CD4-positive, CD25-positive, alpha-beta regulatory T cell (primary cell): ENCODE measurements at regions not wholly inside any gene's neighbourhood (a gene's known extent, or its start where the extent isn't known, plus 50 kb on each side); places are given as distances from the start of the nearest gene placed in this dataset.
"Not testable (repeated sequence)": the region's sequence is repeated elsewhere in the genome, so short reads cannot be mapped to it uniquely, and the experiment has no call there.

Experiments used
- ATAC-seq, 2 donors: fragments of 150-1000 bp; cut with Tn5 transposase; one replicate each; pipeline ENCODE4 v1.10.0; 2021; ENCODE audit warnings: low read depth in 2 of 2, moderate number of reproducible peaks in 2 of 2, moderate library complexity in 1 of 2
- DNase-seq, 3 donors: peaks; one replicate each; pipeline versions ENCODE4 v3.0.0 to v3.0.0-alpha.2; 2012 to 2022; ENCODE audit warnings: mixed read lengths in 1 of 3
- H3K27ac ChIP-seq: one replicate; pipeline ENCODE4 v1.7.0; 2013; ENCODE audit warnings: mild to moderate bottlenecking, low read length; ENCODE audit not compliant: insufficient read depth, poor library complexity, severe bottlenecking
- H3K27me3 ChIP-seq: one replicate; pipeline ENCODE4 v1.7.0; 2013; ENCODE audit warnings: low read length; ENCODE audit not compliant: control insufficient read depth, insufficient read depth
- H3K36me3 ChIP-seq: one replicate; pipeline ENCODE4 v1.7.0; 2013; ENCODE audit warnings: mild to moderate bottlenecking, low read length, moderate library complexity; ENCODE audit not compliant: control insufficient read depth, insufficient read depth
- H3K4me1 ChIP-seq: 2 replicates; pipeline ENCODE4 v1.7.0; 2013; ENCODE audit warnings: mild to moderate bottlenecking, low read length; ENCODE audit not compliant: insufficient read depth, control insufficient read depth, poor library complexity, severe bottlenecking
- H3K4me3 ChIP-seq: one replicate; pipeline ENCODE4 v1.7.0; 2013; ENCODE audit warnings: low read depth, mild to moderate bottlenecking, low read length, moderate library complexity
- H3K9me3 ChIP-seq, 2 experiments: 1 replicate in 1 of 2; 2 replicates in 1 of 2; pipeline ENCODE4 v1.7.0; 2013; ENCODE audit warnings: low read length in 2 of 2, mild to moderate bottlenecking in 1 of 2, moderate library complexity in 1 of 2; ENCODE audit not compliant: control insufficient read depth in 2 of 2
- H3K27ac Mint-ChIP-seq, 3 donors: one replicate each; pipeline ENCODE4 v1.8.0; 2020 to 2022; ENCODE audit warnings: mild to moderate bottlenecking in 3 of 3, mixed read lengths in 3 of 3, moderate library complexity in 2 of 3
- H3K27me3 Mint-ChIP-seq: one replicate; pipeline ENCODE4 v1.8.0; 2022; ENCODE audit warnings: mild to moderate bottlenecking, mixed read lengths
- H3K36me3 Mint-ChIP-seq: one replicate; pipeline ENCODE4 v1.8.0; 2020; ENCODE audit warnings: mixed read lengths
- H3K4me1 Mint-ChIP-seq, 4 donors: one replicate each; pipeline ENCODE4 v1.8.0; 2020 to 2022; ENCODE audit warnings: mixed read lengths in 4 of 4, mild to moderate bottlenecking in 1 of 4
- H3K4me3 Mint-ChIP-seq, 4 donors: one replicate each; pipeline ENCODE4 v1.8.0; 2020 to 2022; ENCODE audit warnings: mild to moderate bottlenecking in 4 of 4, mixed read lengths in 4 of 4, moderate library complexity in 3 of 4
- H3K9me3 Mint-ChIP-seq, 7 donors: one replicate each; pipeline ENCODE4 v1.8.0; 2020 to 2022; ENCODE audit warnings: mixed read lengths in 7 of 7, mild to moderate bottlenecking in 3 of 7, moderate library complexity in 2 of 7

- H3K36me3 Mint-ChIP-seq = no peaks in the 10 kb centered on the region
- no peak overlapping the region for H3K4me3 Mint-ChIP-seq
- no peaks in the 10 kb centered on the region for H3K27me3 Mint-ChIP-seq
- peaks cover 0 to 10% (median 0%) of the 10 kb centered on the region in 7 donors for H3K9me3 Mint-ChIP-seq
- Histone ChIP-seq H3K27me3 (no peaks in the 10 kb centered on the region), H3K27ac (no peak overlapping the region), H3K9me3 (no peaks in the 10 kb centered on the region), H3K36me3 (no peaks in the 10 kb centered on the region), H3K4me3 (no peak overlapping the region), H3K4me1 (no peaks in the 10 kb centered on the region)
- H3K4me1 Mint-ChIP-seq = no peaks in the 10 kb centered on the region
- no peak for DNase-seq
- no peak overlapping the region for H3K27ac Mint-ChIP-seq
- no peak for ATAC-seq
Measured at GRCh38 chr11:82195283-82195682, 538.4 kb downstream of the FAM181B start.

- no peak overlapping the region for H3K27ac Mint-ChIP-seq
- no peaks in the 10 kb centered on the region for H3K4me1 Mint-ChIP-seq
- Histone ChIP-seq H3K36me3 (no peaks in the 10 kb centered on the region), H3K9me3 (no peaks in the 10 kb centered on the region), H3K27me3 (no peaks in the 10 kb centered on the region), H3K27ac (no peak overlapping the region), H3K4me3 (no peak overlapping the region), H3K4me1 (no peaks in the 10 kb centered on the region)
- H3K9me3 Mint-ChIP-seq = peaks cover 0 to 10% (median 0%) of the 10 kb centered on the region in 7 donors
- ATAC-seq = no peak
- H3K27me3 Mint-ChIP-seq = no peaks in the 10 kb centered on the region
- DNase-seq = no peak
- no peak overlapping the region for H3K4me3 Mint-ChIP-seq
- H3K36me3 Mint-ChIP-seq = no peaks in the 10 kb centered on the region
Measured at GRCh38 chr11:82194521-82194920, 539.1 kb downstream of the FAM181B start.

GRCh38 chr11:82191695-82192094 lies 542.0 kb downstream of the FAM181B start:
- Histone ChIP-seq H3K27ac (no peak overlapping the region), H3K36me3 (no peaks in the 10 kb centered on the region), H3K4me1 (no peaks in the 10 kb centered on the region), H3K27me3 (no peaks in the 10 kb centered on the region), H3K9me3 (no peaks in the 10 kb centered on the region), H3K4me3 (no peak overlapping the region)
- DNase-seq (no peak), ATAC-seq (no peak)
- H3K27ac Mint-ChIP-seq = no peak overlapping the region
- peaks cover 0 to 8% (median 0%) of the 10 kb centered on the region in 7 donors for H3K9me3 Mint-ChIP-seq
- H3K4me1 Mint-ChIP-seq = no peaks in the 10 kb centered on the region
- H3K27me3 Mint-ChIP-seq = no peaks in the 10 kb centered on the region
- no peaks in the 10 kb centered on the region for H3K36me3 Mint-ChIP-seq
- H3K4me3 Mint-ChIP-seq = no peak overlapping the region

DNA sequence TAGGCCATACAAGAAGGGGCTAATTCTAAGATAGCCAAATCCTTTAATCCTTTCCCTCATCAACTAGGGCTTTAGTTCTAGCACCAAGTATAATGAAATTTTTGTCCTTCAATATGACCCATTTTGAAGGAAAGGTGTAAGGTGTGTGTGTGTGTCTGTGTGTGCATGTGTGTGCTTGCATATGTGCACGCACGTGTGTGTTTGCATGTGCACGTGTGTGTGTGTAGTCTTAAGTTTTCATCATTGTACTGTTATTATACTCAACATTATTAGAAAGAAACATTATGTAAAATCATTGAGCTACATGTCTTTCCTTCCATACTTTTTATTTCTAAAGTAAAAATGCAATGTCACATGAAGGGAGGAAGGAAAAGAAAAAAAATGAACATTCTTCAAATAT lies 547.7 kb downstream of the FAM181B start:
- Mint-ChIP-seq H3K27me3 (no peaks in the 10 kb centered on the region), H3K4me1 (no peaks in the 10 kb centered on the region), H3K36me3 (no peaks in the 10 kb centered on the region), H3K4me3 (no peak overlapping the region), H3K27ac (no peak overlapping the region), H3K9me3 (peaks cover 0 to 2% (median 0%) of the 10 kb centered on the region in 7 donors)
- Histone ChIP-seq H3K27me3 (no peaks in the 10 kb centered on the region), H3K4me1 (no peaks in the 10 kb centered on the region), H3K27ac (no peak overlapping the region), H3K4me3 (no peak overlapping the region), H3K9me3 (no peaks in the 10 kb centered on the region), H3K36me3 (no peaks in the 10 kb centered on the region)
- no peak for DNase-seq
- no peak for ATAC-seq

DNA sequence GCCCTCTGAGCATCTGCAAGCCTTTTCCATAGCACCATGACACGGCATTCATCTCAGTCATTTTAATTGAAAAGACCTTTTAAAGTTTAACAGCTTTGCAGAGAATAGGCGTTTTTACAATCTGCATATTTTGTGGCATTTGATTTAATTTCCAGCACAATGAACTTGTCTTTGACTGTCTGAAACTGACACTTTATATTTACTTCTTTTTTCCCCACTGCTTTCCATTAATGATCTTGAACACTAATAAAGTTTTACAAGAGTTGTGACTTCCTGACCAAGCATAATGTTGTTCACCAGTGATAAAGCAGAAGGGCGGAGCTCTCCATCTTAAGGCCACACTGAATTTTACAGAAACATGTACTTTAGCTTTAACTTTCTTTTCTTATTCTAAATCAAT lies 548.7 kb downstream of the FAM181B start:
- Histone ChIP-seq H3K27ac (no peak overlapping the region), H3K4me1 (no peaks in the 10 kb centered on the region), H3K9me3 (no peaks in the 10 kb centered on the region), H3K4me3 (no peak overlapping the region), H3K36me3 (no peaks in the 10 kb centered on the region), H3K27me3 (no peaks in the 10 kb centered on the region)
- H3K36me3 Mint-ChIP-seq = no peaks in the 10 kb centered on the region
- DNase-seq (no peak), ATAC-seq (no peak)
- no peaks in the 10 kb centered on the region for H3K4me1 Mint-ChIP-seq
- H3K4me3 Mint-ChIP-seq = no peak overlapping the region
- H3K9me3 Mint-ChIP-seq = peaks cover 0 to 4% (median 0%) of the 10 kb centered on the region in 7 donors
- no peaks in the 10 kb centered on the region for H3K27me3 Mint-ChIP-seq
- no peak overlapping the region for H3K27ac Mint-ChIP-seq

DNA sequence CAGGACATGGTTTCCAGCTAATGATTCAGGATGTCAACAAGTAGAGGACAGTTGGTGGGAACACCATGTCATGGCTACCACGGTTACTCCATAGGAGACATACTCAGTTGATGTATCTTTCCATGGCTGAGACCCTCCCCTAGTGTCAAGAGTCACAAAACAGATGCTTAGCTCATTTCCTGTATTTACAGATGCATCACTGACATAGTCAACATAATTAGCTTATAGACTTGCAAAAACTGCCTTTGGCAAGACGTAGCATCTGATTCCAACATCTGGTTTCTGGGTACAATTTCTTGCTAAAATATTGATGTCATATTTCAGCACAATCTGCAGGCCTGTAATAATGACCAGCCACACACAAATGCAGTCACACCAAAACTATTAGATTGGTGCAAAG lies 550.3 kb downstream of the FAM181B start:
- H3K27ac ChIP-seq = no peak overlapping the region
- H3K4me3 ChIP-seq = no peak overlapping the region
- Mint-ChIP-seq H3K27me3 (no peaks in the 10 kb centered on the region), H3K4me1 (no peaks in the 10 kb centered on the region), H3K9me3 (peaks cover 0 to 6% (median 0%) of the 10 kb centered on the region in 7 donors), H3K4me3 (no peak overlapping the region), H3K36me3 (no peaks in the 10 kb centered on the region), H3K27ac (no peak overlapping the region)
- ATAC-seq (no peak), DNase-seq (no peak)
- H3K4me1 ChIP-seq = no peaks in the 10 kb centered on the region
- no peaks in the 10 kb centered on the region for H3K27me3 ChIP-seq
- H3K36me3 ChIP-seq = no peaks in the 10 kb centered on the region
- H3K9me3 ChIP-seq = no peaks in the 10 kb centered on the region

DNA sequence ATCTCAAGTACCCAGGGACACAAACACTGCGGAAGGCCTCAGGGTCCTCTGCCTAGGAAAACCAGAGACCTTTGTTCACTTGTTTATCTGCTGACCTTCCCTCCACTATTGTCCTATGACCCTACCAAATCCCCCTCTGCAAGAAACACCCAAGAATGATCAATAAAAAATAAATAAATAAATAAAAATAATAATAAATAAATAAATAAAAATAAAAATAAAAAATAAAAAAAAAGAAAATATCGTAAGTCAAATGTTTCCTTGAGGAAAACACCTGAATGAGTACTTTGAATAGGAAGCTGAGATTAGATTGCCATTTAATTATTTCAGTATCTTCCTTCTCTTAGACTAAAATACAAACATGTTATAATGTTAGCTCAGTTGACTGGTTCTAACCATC lies 551.0 kb downstream of the FAM181B start:
- not testable (repeated sequence) for H3K27ac ChIP-seq, H3K4me1 Mint-ChIP-seq, DNase-seq, H3K9me3 Mint-ChIP-seq, H3K27me3 ChIP-seq, H3K36me3 Mint-ChIP-seq, H3K4me1 ChIP-seq, H3K27ac Mint-ChIP-seq, H3K4me3 ChIP-seq, H3K36me3 ChIP-seq, H3K9me3 ChIP-seq, H3K27me3 Mint-ChIP-seq, H3K4me3 Mint-ChIP-seq, ATAC-seq

DNA sequence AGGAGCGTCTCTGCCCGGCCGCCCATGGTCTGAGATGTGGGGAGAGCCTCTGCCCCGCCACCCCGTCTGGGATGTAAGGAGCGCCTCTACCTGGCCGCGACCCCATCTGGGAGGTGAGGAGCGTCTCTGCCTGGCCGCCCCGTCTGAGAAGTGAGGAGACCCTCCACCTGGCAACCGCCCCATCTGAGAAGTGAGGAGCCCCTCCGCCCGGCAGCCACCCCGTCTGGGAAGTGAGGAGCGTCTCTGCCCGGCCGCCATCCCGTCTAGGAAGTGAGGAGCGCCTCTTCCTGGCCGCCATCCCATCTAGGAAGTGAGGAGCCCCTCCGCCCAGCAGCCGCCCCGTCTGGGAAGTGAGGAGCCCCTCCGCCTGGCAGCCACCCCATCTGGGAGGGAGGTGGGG lies 551.9 kb downstream of the FAM181B start:
- not testable (repeated sequence) for H3K36me3 Mint-ChIP-seq, H3K27ac ChIP-seq, H3K4me3 Mint-ChIP-seq

More for the DNA sequence above, 551.9 kb downstream of the FAM181B start:
- H3K4me1 Mint-ChIP-seq, H3K36me3 ChIP-seq, H3K4me3 ChIP-seq, DNase-seq, H3K27ac Mint-ChIP-seq, ATAC-seq, H3K27me3 Mint-ChIP-seq, H3K27me3 ChIP-seq, H3K4me1 ChIP-seq, H3K9me3 ChIP-seq, H3K9me3 Mint-ChIP-seq: not testable (repeated sequence)
